ENCODE measurements at regions not wholly inside any gene's neighbourhood (a gene's known extent, or its start where the extent isn't known, plus 50 kb on each side); places are given as distances from the start of the nearest gene placed in this dataset.

DNA sequence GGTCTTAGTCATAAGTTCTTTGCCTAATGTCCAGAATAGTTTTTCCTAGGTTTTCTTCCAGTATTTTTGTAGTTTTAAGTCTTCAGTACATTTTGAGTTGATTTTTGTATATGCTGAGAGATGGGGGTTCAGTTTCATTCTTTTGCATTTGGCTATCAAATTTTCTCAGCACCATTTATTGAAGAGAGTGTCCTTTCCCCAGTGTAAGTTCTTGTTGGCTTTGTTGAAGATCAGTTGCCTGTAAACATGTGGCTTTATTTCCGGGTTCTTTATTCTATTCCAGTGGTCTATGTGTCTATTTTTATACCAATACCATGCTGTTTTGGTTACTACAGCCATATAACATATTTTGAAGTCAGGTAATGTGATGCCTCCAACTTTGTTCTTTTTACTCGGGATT, 87.5 kb upstream of the MYCN start:
- Histone ChIP-seq H3K4me3 (ENCODE audit: low read depth, low read length) (no peak overlapping the region), H3K79me2 (ENCODE audit: control insufficient read depth, insufficient read depth, low read length, unreplicated experiment) (no peaks in the 10 kb centered on the region), H3K27ac (ENCODE audit: low read depth, low read length) (no peak overlapping the region), H3K27me3 (ENCODE audit: insufficient read depth, low read length) (no peaks in the 10 kb centered on the region), H2AFZ (ENCODE audit: low read length, unreplicated experiment) (no peak overlapping the region), H3K36me3 (ENCODE audit: insufficient read depth, low read length) (no peaks in the 10 kb centered on the region), H3K4me1 (ENCODE audit: control insufficient read depth, insufficient read depth, low read length, unreplicated experiment) (no peaks in the 10 kb centered on the region)

- Histone ChIP-seq H3K4me3 (ENCODE audit: low read depth, low read length) (no peak overlapping the region), H3K79me2 (ENCODE audit: control insufficient read depth, insufficient read depth, low read length, unreplicated experiment) (no peaks in the 10 kb centered on the region), H3K36me3 (ENCODE audit: insufficient read depth, low read length) (no peaks in the 10 kb centered on the region), H2AFZ (ENCODE audit: low read length, unreplicated experiment) (no peak overlapping the region), H3K27ac (ENCODE audit: low read depth, low read length) (no peak overlapping the region), H3K4me1 (ENCODE audit: control insufficient read depth, insufficient read depth, low read length, unreplicated experiment) (no peaks in the 10 kb centered on the region), H3K27me3 (ENCODE audit: insufficient read depth, low read length) (no peaks in the 10 kb centered on the region)
Observed at GRCh38 chr2:15853903-15854302, 86.4 kb upstream of the MYCN start.

GRCh38 chr2:15855766-15856260, 84.5 kb upstream of the MYCN start:
- Histone ChIP-seq H3K4me1 (ENCODE audit: control insufficient read depth, insufficient read depth, low read length, unreplicated experiment) (no peaks in the 10 kb centered on the region), H3K79me2 (ENCODE audit: control insufficient read depth, insufficient read depth, low read length, unreplicated experiment) (no peaks in the 10 kb centered on the region), H3K27me3 (ENCODE audit: insufficient read depth, low read length) (no peaks in the 10 kb centered on the region), H2AFZ (ENCODE audit: low read length, unreplicated experiment) (no peak overlapping the region), H3K36me3 (ENCODE audit: insufficient read depth, low read length) (no peaks in the 10 kb centered on the region), H3K4me3 (ENCODE audit: low read depth, low read length) (no peak overlapping the region), H3K27ac (ENCODE audit: low read depth, low read length) (no peak overlapping the region)

GRCh38 chr2:15856318-15856717, 84.0 kb upstream of the MYCN start:
- no peaks in the 10 kb centered on the region for H3K27me3 ChIP-seq (ENCODE audit: insufficient read depth, low read length)
- H3K79me2 ChIP-seq (ENCODE audit: control insufficient read depth, insufficient read depth, low read length, unreplicated experiment) = no peaks in the 10 kb centered on the region
- H3K36me3 ChIP-seq (ENCODE audit: insufficient read depth, low read length) = no peaks in the 10 kb centered on the region
- H2AFZ ChIP-seq (ENCODE audit: low read length, unreplicated experiment) = no peak overlapping the region
- no peak overlapping the region for H3K27ac ChIP-seq (ENCODE audit: low read depth, low read length)
- H3K4me1 ChIP-seq (ENCODE audit: control insufficient read depth, insufficient read depth, low read length, unreplicated experiment) = no peaks in the 10 kb centered on the region
- H3K4me3 ChIP-seq (ENCODE audit: low read depth, low read length) = no peak overlapping the region

GRCh38 chr2:15858466-15858865, 81.9 kb upstream of the MYCN start:
- Histone ChIP-seq H2AFZ (ENCODE audit: low read length, unreplicated experiment) (no peak overlapping the region), H3K36me3 (ENCODE audit: insufficient read depth, low read length) (no peaks in the 10 kb centered on the region), H3K79me2 (ENCODE audit: control insufficient read depth, insufficient read depth, low read length, unreplicated experiment) (no peaks in the 10 kb centered on the region), H3K4me3 (ENCODE audit: low read depth, low read length) (no peak overlapping the region), H3K27ac (ENCODE audit: low read depth, low read length) (no peak overlapping the region), H3K4me1 (ENCODE audit: control insufficient read depth, insufficient read depth, low read length, unreplicated experiment) (no peaks in the 10 kb centered on the region), H3K27me3 (ENCODE audit: insufficient read depth, low read length) (no peaks in the 10 kb centered on the region)

DNA sequence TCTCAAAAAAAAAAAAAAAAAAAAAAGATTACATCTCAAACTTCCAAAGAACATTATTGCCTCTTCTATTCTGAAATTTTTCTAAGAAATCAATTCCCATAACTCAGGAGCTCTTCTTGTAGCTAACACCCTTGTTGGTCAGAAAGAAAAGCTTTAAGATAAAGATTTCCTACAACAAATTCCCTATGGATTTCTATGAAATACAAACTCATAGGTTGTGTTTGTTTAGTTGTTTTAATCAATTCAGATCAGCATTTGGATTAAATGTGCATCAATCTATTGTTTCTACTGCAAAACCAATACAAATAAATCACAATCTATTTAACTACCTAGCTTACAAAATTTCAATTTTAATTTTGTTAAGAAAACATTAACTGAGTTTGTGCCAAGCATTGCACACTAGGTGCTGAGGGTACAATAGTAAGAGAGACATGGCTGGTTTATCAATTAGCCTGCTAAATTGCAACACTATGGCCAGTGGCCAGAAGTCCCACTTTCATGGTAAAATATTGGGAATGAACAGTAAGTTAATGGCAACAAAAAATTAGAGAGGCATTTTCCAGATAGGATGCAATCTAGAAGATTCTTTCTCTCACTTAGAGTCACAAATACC, 80.2 kb upstream of the MYCN start:
- no peaks in the 10 kb centered on the region for H3K36me3 ChIP-seq (ENCODE audit: insufficient read depth, low read length)
- no peaks in the 10 kb centered on the region for H3K4me1 ChIP-seq (ENCODE audit: control insufficient read depth, insufficient read depth, low read length, unreplicated experiment)
- no peaks in the 10 kb centered on the region for H3K79me2 ChIP-seq (ENCODE audit: control insufficient read depth, insufficient read depth, low read length, unreplicated experiment)
- no peak overlapping the region for H3K4me3 ChIP-seq (ENCODE audit: low read depth, low read length)
- no peak overlapping the region for H2AFZ ChIP-seq (ENCODE audit: low read length, unreplicated experiment)
- H3K27me3 ChIP-seq (ENCODE audit: insufficient read depth, low read length) = no peaks in the 10 kb centered on the region
- no peak overlapping the region for H3K27ac ChIP-seq (ENCODE audit: low read depth, low read length)

DNA sequence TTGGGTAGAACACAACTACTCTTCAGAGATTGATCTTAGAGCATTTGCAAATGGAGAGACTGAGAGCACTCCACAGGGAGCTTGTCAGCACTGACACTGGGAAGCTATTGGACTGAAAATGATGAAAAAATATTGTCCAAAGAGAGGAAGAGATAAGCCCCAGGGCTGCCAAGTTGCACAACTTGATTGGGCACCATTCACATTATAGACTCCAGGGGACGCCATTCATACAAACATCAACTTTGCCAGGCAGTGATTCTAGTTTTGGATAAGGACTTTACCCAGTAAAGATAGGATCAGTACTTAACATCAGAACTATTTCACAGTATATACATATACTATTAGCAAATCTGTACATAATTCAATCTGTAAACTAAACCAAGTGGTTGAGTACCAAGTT, 79.6 kb upstream of the MYCN start:
- H2AFZ ChIP-seq (ENCODE audit: low read length, unreplicated experiment) = no peak overlapping the region
- H3K4me1 ChIP-seq (ENCODE audit: control insufficient read depth, insufficient read depth, low read length, unreplicated experiment) = no peaks in the 10 kb centered on the region
- no peaks in the 10 kb centered on the region for H3K79me2 ChIP-seq (ENCODE audit: control insufficient read depth, insufficient read depth, low read length, unreplicated experiment)
- H3K4me3 ChIP-seq (ENCODE audit: low read depth, low read length) = no peak overlapping the region
- H3K27ac ChIP-seq (ENCODE audit: low read depth, low read length) = no peak overlapping the region
- H3K36me3 ChIP-seq (ENCODE audit: insufficient read depth, low read length) = no peaks in the 10 kb centered on the region
- no peaks in the 10 kb centered on the region for H3K27me3 ChIP-seq (ENCODE audit: insufficient read depth, low read length)

- no peaks in the 10 kb centered on the region for H3K4me1 ChIP-seq (ENCODE audit: control insufficient read depth, insufficient read depth, low read length, unreplicated experiment)
- no peaks in the 10 kb centered on the region for H3K27me3 ChIP-seq (ENCODE audit: insufficient read depth, low read length)
- H3K27ac ChIP-seq (ENCODE audit: low read depth, low read length) = no peak overlapping the region
- H3K4me3 ChIP-seq (ENCODE audit: low read depth, low read length) = no peak overlapping the region
- H3K79me2 ChIP-seq (ENCODE audit: control insufficient read depth, insufficient read depth, low read length, unreplicated experiment) = no peaks in the 10 kb centered on the region
- no peaks in the 10 kb centered on the region for H3K36me3 ChIP-seq (ENCODE audit: insufficient read depth, low read length)
- H2AFZ ChIP-seq (ENCODE audit: low read length, unreplicated experiment) = no peak overlapping the region
Observed at GRCh38 chr2:15861172-15861822, 79.1 kb upstream of the MYCN start.

DNA sequence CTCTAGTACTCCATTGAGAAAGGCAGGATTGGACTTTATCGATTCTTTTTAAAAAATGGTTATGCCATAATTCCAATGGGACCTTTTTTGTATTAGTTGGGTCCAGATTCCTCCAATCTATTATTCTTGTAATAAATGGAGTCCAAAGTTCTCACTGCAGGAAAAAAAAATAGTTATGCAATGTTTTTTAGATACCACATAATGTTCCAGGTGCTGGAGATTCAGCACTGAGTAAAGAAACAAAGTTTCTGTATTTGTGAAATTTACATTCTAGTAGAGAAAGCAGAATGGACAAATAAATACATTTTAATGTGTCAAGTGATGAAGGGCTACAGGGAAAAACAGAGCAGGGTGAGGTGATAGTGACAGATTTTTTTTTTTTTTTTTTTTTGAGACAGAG, 78.5 kb upstream of the MYCN start:
- H3K36me3 ChIP-seq (ENCODE audit: insufficient read depth, low read length) = no peaks in the 10 kb centered on the region
- H3K27me3 ChIP-seq (ENCODE audit: insufficient read depth, low read length) = no peaks in the 10 kb centered on the region
- H3K4me1 ChIP-seq (ENCODE audit: control insufficient read depth, insufficient read depth, low read length, unreplicated experiment) = no peaks in the 10 kb centered on the region
- no peaks in the 10 kb centered on the region for H3K79me2 ChIP-seq (ENCODE audit: control insufficient read depth, insufficient read depth, low read length, unreplicated experiment)
- no peak overlapping the region for H3K27ac ChIP-seq (ENCODE audit: low read depth, low read length)
- no peak overlapping the region for H3K4me3 ChIP-seq (ENCODE audit: low read depth, low read length)
- no peak overlapping the region for H2AFZ ChIP-seq (ENCODE audit: low read length, unreplicated experiment)

- no peaks in the 10 kb centered on the region for H3K4me1 ChIP-seq (ENCODE audit: control insufficient read depth, insufficient read depth, low read length, unreplicated experiment)
- no peak overlapping the region for H2AFZ ChIP-seq (ENCODE audit: low read length, unreplicated experiment)
- H3K79me2 ChIP-seq (ENCODE audit: control insufficient read depth, insufficient read depth, low read length, unreplicated experiment) = no peaks in the 10 kb centered on the region
- H3K36me3 ChIP-seq (ENCODE audit: insufficient read depth, low read length) = no peaks in the 10 kb centered on the region
- H3K27me3 ChIP-seq (ENCODE audit: insufficient read depth, low read length) = no peaks in the 10 kb centered on the region
- H3K27ac ChIP-seq (ENCODE audit: low read depth, low read length) = no peak overlapping the region
- no peak overlapping the region for H3K4me3 ChIP-seq (ENCODE audit: low read depth, low read length)
Observed at GRCh38 chr2:15863089-15863488, 77.3 kb upstream of the MYCN start.

- Histone ChIP-seq H3K4me3 (ENCODE audit: low read depth, low read length) (no peak overlapping the region), H3K27me3 (ENCODE audit: insufficient read depth, low read length) (no peaks in the 10 kb centered on the region), H3K36me3 (ENCODE audit: insufficient read depth, low read length) (no peaks in the 10 kb centered on the region), H3K4me1 (ENCODE audit: control insufficient read depth, insufficient read depth, low read length, unreplicated experiment) (no peaks in the 10 kb centered on the region), H2AFZ (ENCODE audit: low read length, unreplicated experiment) (no peak overlapping the region), H3K27ac (ENCODE audit: low read depth, low read length) (no peak overlapping the region), H3K79me2 (ENCODE audit: control insufficient read depth, insufficient read depth, low read length, unreplicated experiment) (no peaks in the 10 kb centered on the region)
Observed at GRCh38 chr2:15863494-15864175, 76.7 kb upstream of the MYCN start.

All from ACC112 (cell line).